Glomerular visceral epithelial cell (primary cell): ENCODE measurements at regions not wholly inside any gene's neighbourhood (a gene's known extent, or its start where the extent isn't known, plus 50 kb on each side); places are given as distances from the start of the nearest gene placed in this dataset.
A peak's percentile ranks its signal among the peaks of the same experiment; 100 is the strongest.
"Not testable (repeated sequence)": the region's sequence is repeated elsewhere in the genome, so short reads cannot be mapped to it uniquely, and the experiment has no call there.

Experiments used
- DNase-seq: peaks from one replicate; pipeline ENCODE4 v3.0.0-alpha.2; 2016; ENCODE audit errors: extremely low spot score

DNA sequence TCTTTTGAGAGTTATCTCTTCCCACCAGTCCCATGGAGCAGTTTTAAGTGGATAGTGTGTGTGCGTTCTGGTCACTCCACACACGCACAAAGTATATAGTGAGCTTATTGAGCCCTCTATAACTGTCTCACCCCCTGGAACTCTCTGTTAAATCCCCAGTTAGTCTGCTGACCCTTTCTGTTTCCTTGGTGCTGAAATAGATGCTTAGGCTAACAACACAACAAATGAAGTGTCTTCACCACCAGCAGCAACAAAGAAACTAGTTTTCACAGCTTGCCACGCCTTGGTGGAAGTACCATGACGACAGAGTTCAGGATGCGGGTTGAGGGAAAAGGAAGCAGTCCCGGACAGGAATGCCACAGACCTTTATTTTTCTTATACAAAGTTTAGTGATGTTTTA, 203.5 kb upstream of the TMEFF2 start:
- no peak for DNase-seq

DNA sequence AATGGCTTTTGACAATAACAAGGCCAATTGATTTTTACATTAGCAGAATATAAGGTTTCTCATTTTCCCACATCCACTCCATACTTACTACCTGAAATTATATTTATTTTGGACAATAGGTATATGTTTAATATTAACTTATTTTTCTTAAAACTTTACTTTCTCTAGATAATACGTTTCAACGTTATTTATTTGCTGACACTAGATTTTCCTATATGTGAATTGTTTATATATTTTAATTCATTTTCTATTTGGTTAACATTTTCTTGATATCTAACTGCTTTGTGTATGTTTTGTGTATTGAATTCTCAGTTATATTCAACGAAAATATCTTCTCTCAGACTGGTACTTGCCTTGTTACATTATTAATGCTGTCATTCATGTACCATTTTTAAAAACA, 199.9 kb upstream of the TMEFF2 start:
- no peak for DNase-seq

DNA sequence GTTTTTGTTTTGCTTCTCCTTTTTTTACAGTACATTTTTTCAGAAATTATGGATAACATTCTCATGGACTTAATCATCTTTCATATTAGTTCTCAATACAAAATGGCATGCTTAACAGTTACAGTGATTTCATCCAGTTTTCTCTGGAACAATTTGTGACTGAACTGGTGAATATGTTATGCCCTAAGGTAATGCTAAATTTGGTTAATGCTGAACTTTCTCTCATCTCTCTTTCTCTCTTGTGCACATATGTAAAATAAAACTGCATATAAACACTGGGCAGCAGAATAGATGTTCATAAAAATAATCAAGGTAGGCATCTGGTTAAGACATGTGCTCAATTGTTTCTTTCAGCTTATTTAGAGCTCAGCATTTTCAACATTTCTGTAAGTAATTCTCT, 196.3 kb upstream of the TMEFF2 start:
- DNase-seq = no peak

DNA sequence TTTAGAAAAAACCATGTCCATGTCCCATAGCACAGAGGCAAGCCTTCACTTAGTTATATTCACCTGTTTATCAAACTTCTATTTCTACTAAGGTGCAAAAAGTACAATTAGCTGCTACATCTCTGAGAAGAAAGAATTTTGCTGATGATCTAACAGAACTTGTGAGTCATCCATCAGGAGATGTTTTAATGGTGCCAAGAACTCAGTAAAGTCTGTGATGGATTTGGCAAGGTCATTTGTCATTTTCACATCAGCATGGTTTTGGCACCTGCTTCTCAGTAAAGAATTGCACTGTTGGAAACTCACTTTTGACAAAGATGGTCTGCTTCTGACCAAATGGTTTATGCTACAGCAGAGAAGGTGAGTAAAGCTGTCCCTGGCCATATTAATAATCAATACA, 195.7 kb upstream of the TMEFF2 start:
- no peak for DNase-seq

DNA sequence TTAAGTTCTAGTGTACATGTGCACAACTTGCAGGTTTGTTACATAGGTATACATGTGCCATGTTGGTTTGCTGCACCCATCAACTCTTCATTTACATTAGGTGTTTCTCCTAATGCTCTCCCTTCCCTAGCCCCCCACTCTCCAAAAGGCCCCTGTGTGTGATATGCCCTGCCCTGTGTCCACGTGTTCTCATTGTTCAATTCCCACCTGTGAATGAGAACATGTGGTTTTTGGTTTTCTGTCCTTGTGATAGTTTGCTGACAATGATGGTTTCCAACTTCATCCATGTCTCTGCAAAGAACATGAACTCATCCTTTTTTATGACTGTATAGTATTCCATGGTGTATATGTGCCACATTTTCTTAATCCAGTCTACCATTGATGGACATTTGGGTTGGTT, 189.5 kb upstream of the TMEFF2 start:
- DNase-seq = not testable (repeated sequence)

DNA sequence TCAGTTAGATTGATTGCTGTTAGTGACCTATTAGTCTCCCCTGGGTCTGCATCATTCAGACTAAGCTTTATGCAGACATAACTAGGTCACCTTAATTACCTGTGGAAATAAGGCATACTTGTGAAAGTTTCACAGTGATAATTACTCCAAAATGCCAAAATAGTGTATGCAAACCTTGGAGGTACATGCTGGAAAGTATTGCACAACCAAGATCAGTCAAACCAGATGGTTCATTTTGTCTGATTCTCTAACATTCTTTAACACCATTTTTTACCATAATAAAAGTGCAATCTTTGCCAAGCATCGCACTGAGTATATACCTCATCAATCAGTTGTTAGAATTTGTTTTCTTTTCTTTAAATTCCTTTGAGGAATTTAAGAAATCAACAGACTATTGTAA, 186.3 kb upstream of the TMEFF2 start:
- no peak for DNase-seq

DNA sequence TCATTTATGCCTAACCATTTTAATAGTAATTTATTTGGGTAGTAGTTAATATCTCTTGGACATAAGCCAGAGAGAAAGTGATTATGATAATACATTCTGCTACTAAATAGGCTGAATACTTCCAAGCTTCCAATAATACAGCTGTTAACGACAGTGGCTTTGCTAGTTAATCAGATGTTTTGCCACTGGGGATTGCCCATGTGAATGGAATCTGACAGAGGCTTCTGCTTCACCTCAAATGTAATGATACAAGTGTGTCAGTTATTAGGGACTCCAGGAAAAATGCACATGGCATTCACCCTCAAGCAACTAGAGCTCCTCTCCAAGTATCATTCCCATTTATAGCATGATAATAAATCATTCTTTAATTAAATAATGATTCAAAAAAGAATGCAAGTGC, 185.0 kb upstream of the TMEFF2 start:
- DNase-seq = no peak

DNA sequence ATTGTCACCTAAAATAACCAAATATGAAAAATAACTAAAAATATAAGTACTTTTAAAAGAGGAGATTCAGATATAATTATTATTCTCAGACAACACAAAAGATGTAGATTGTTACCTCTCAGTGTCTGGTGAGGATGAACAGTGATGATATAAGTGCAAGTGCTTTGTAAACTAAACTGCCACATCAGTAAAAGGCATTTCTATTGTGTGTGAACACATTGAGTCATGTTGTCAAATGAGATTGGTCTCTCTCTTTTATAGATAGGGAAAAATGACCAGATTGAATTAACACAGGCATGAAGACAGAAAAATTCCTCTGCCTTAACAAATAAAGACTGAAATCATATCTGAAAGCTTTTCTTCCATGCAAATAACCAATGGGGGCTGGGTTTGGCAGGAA, 182.4 kb upstream of the TMEFF2 start:
- DNase-seq = no peak

DNA sequence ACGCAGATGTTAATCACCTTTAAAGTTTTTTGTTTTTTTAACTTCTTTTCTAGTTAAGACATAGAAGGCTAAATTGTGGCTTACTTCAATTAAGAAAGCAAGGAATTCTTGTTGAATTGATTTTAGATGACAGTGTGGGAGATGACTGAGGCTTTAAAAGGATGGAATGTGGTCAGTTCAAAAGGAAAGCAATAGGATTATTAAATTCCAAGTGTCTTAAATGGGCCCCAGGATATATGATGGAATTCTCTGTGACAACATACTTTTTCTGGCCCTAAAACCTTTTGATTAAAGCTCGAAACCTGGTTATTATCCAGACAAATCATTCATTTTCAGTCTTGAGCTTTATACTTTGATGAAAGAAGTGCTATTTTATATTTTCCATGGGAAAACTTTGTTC, 179.0 kb upstream of the TMEFF2 start:
- no peak for DNase-seq

DNA sequence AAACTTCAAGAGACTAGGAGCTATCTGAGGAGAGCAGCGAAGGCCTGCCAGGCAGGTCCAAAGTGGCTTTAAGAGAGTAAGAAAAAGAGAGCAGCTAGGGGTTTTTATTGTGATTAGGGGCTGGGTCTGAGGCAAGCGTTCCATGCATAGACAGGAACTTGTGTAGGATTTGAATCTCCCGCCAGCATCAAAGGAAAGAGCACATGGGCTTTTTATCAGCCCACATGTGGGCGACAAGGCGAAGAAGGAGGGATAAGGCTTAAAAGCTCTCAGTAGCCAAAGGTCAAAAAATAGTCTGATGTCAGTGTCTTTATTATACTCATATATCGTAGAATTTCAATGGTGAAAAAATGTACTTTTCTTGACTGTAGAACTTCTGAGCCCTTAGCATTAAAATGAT, 178.5 kb upstream of the TMEFF2 start:
- DNase-seq = no peak

DNA sequence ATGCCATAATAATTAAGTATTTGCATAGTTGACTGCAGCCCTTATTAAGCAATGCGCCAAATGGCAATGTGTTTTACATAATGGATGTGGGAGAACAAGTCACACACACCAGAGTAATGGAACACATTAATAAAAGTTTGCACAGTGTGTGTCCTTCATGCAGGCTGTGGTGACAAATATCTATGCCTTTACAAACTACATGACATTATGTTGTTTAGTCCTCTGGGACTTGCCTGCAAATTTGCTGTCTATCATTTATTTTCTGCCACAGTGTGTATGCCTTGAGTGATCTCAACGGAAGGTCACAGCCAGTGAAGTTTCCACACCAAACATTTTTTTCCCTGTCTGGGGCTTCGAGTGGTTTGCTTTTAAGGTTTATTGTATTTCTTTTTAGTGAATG, 175.2 kb upstream of the TMEFF2 start:
- DNase-seq = no peak

DNA sequence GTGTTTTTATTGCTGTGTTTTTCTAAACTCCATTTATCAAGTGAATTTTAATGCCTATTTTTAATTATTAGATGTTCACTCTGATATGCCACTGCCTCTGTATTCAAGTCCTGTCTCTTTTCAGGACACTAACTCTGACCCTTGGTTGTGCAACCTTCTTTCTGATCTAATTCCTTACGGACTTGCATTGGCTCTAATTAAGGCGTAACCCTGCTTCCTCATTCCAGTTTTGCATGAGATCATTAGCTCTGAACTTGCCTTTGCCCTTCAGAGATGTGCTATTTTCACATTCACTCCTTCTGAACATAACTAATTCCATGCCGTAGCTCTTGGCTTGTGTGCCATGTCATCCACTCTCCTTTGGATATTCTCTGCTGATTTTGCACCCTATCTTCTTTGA, 162.5 kb upstream of the TMEFF2 start:
- no peak for DNase-seq

DNA sequence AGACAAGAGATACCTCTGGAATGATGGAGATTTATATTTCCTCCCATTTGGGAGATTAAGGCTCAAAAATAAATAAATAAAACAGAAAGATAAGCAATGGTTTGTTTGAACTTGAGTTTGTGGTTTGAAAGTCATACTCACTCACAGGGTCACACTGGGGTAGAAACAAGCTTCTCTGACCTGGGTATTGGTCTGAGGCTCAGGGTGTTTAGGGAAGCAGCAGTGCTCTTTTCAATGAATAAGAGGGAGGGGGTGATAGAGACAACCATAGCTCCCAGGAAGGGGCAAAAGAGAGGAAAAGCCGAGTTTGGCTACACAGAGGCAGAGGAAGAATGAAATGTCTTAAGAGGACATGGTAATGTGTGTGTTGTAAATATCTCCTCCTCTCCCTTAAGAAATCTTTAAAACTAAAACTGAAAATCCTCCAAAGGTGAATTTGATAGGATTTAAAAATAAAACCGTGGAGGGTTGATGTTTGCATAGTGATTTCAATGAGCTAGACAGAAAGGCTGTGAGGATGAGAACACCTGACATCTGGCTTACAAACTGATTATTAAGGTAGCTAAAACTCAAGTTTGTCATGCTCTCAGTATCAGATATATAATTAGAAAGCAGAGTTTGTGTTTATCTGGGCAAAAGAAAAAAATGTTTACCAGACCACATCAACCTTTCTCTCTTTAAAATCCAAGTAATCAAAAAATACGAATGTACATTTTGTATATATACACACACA, 159.9 kb upstream of the TMEFF2 start:
- no peak for DNase-seq

DNA sequence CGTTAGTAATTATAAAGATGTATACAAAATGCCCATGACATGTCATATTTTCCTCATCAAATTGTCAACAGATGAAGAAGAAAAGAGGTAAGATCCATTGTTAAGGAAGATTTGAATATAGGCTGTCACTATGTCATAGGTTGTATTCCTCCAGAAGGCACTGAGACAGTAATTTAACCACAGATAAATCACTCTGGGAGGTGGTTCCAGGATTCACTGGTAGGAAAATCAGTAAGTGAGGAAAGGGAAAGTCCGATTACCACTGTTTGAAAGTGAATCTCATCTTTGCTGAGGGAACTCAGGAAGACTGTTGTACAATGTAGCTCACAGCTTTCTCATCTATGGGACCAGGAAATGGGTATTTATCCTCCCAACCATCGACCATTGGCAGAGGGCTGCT, 152.8 kb upstream of the TMEFF2 start:
- DNase-seq = no peak

DNA sequence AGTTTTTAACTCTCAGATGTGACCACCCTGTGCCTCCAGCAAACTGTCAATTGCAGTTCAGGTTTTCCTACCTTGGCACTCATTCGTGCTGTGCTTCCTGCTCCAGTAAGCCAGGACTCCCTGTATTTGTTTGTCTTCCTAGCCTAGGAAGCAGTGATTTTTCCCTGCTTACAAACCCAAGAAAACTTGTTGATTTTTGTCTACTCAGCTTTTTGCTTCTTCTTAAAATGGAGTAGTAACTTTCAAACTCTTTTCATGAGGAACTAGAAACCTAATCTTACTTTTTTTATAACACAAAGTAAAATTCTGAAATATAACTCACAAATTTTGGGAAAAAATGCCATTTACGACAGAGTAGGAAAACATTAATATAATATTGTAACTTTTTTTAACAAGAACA, 150.6 kb upstream of the TMEFF2 start:
- DNase-seq = no peak

DNA sequence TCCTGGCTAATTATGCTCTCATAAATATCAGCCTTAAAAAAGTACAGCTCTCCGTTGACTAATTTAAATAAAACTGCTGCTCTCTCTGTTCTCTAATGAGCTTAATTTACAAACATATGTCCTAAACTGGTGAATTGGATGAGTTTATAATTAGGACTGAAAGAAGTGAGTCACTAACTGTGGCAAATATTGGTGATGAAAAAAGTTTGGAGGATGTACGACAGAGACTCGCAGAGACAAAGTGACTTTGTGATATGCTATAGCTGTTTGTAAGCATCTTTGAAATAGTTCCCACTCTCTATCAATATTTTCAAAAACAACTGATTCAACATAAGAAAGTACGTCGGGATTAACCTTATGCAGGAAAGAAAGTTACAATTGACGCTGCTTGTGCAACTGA, 138.9 kb upstream of the TMEFF2 start:
- no peak for DNase-seq

DNA sequence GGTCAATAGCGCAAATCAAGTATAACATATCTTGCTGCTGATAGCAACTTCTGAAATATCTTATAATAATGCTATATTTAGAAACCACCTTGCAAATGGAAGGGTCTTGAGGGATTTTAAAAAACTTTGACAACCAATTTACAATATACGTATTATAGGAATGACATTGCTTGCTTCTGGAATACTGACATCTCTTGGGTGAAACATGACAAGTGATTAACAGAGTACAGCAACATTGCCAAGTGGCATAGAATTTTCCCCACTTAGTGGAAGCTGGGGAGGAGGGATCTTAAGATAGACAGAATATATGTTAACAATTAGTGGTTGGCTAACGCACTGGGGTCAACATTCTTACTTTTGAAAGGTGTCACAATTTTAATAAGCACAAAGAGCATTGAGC, 133.6 kb upstream of the TMEFF2 start:
- DNase-seq = no peak

DNA sequence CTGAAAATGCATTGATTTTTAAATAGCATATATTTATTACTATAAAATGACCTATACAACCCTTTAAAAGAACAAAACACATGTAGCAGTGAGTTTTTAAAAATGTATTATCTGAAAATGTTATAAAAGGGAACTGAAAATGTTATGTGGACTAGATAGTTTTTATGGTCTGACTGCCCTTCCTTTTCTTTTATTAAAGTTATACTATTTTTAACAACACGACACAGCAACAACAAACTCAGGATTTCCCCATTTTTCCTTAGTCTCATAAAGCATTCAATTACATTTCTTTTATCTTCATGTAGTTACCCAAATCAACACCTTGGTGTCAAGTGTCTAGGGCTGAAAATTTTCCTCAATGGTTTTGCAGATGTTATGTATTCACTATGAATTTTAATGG, 132.8 kb upstream of the TMEFF2 start:
- no peak for DNase-seq

DNA sequence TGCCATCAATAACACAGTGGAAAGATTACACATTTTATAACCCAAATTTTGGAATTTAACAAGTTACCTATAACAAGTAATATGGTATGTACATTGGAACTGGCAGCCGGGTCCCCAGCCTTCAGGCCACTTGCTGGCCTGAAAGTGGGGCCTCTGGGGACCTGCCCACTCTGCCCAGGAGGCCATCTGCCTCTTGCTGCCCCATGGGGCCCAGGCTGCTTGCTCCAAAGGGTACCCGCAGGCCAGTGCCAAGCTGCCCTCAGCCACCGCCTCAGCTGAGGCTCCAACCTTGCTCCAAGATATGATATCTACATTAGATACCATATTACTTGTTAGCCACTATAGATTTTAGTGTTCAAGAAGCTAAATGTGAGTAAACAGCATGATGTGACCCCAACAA, 120.8 kb upstream of the TMEFF2 start:
- no peak for DNase-seq

DNA sequence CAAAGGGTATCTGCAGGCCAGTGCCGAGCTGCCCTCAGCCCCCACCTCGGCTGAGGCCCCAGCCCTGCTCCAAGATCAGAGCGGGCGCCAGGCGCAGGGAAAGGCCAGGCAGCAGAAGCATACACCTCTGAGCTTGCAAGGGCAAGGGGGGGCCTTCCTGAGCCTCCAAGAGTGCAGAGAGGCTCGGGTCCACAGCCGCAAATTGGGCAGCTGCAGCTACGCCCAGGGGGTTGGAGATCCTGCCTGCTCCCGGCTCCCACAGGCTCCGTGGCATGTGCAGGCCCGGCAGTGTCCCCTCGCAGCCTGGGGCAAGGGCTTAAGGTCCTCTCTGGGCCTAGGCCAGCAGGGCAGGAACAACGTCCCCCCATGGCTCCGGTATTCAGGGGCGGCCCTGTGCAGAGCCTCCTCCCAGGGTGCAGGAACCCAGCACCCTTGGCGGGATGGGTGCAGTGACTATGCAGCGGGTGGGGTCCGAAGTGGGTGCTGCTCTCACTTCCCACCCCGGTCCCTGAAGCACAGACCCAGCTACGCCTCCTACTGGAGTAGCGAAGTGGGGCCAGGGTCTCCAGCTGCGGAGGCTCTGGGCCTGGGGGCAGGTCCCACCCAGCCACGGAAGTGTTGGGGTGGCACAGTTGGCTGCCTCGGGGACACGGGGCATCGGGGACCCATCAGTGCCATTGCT, 120.2 kb upstream of the TMEFF2 start:
- no peak for DNase-seq

DNA sequence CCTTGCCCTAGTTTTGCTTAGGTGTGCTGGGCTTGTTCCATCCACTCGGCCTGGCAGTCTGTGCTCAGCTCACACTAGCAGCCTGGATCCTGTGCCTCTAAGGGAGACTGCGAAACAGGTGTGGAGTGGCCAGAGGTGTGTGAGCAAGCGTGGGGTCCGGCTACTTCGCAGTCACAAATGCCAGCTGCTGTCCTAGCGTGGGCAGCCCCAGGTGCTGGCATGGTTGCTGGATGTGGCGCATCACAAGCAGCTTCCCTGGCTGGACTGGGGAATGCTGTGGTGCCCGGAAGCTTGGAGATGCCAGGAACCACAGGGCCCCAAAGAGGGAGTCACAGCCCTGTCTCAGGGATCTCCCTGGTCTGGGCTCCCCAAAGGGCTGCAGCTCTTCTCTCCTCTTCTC, 119.0 kb upstream of the TMEFF2 start:
- DNase-seq = no peak

DNA sequence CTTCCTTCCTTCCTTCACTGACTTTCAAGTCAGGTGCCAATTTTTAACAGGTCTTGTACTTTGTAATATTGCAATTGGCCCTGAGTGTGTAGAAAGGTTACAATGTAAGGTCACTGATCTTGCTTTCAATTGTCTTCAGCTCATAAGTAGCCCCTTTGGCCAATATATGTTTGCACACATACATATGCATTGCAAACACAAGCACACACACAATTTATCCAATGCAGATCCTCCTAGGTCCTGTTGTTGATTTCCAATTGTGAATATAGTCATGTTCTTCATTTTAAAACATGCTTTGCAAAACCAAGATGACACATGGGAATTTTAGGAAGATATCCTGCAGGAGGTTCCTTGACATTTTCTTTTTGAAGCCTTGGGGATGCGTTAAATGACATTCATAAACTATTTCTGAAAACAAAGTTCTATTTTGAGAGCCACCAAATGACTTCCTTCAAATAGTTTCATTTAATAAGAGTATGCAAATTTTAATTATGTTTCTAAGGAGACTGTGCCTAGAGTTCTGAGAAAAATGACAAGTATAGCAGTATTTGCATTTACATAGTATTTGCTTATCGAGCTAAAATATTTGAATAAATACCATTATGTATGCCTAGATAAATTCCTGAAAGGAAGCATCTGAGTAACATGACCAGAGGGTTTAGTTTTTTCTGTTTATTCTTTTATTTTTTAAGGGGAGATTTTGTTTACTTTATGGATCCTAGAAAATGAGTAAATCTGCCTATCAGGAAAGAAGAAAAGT, 117.1 kb upstream of the TMEFF2 start:
- no peak for DNase-seq

DNA sequence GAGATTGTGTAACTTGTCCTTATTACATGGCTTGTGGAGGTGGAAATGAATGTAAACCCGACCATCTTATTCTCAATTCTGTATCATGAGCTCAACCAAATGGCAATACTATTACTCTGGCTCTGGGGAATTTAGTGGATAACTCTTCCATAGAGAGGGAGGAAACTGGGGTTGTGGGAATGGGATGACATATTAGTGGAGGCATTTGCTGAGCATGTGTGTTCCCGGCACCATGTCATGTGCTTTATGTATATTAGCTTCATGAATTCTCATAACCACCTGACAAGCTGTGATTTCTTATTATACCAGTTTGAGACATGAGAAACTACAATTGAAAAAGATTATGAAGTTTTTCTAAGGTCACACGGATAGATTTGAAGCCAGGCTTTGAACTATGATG, 112.8 kb upstream of the TMEFF2 start:
- peak; percentile 6 for DNase-seq
